ENCODE measurements at regions not wholly inside any gene's neighbourhood (a gene's known extent, or its start where the extent isn't known, plus 50 kb on each side); places are given as distances from the start of the nearest gene placed in this dataset.
"Not testable (repeated sequence)": the region's sequence is repeated elsewhere in the genome, so short reads cannot be mapped to it uniquely, and the experiment has no call there.

DNA sequence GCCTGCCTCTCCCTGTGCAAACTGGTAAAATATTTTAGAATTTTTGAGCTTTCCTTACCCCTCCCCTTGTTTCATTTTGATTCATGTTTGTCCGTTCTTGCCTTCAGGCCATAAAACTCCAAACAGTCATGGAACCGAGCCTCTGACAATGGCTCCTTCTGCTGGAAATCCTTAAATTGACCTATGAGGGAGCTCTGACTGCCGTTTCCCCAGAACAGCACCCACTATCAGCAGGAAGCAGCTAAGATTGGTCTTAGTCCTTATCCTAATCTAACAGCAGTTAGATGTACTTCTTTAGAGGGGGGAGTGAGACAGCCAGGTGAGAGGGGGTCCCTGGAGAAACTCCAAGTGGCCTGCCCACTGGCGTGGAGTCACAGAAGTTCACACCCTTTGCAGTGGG, 106.7 kb downstream of the FAM174A start:
- TF ChIP-seq ZNF274 (IDR thresholded peaks at IDR 0.05; ENCODE audit: low read depth, low read length), result no peak
- H3K4me3 ChIP-seq (ENCODE audit: low read length), result no peak overlapping the region

DNA sequence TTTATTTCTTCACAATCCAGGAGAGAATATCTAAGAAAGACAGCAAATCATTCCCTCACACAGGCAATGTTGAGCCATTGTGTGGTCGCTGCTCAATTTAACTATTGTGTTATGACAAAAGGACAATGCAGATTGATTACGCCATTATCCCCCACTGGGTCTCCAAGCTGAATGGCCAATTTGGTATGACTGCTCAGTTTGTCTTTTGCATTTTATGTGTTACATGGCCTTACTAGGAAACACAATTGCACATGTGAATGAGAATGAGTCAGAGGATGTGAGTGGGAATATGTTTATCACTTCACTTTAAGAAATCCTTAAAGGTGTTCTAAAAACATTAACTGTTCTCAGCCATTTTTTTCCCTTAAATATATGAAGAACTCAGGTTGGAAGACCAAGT, 108.3 kb downstream of the FAM174A start:
- TF ChIP-seq ZNF274 (IDR thresholded peaks at IDR 0.05; ENCODE audit: low read depth, low read length), result no peak

DNA sequence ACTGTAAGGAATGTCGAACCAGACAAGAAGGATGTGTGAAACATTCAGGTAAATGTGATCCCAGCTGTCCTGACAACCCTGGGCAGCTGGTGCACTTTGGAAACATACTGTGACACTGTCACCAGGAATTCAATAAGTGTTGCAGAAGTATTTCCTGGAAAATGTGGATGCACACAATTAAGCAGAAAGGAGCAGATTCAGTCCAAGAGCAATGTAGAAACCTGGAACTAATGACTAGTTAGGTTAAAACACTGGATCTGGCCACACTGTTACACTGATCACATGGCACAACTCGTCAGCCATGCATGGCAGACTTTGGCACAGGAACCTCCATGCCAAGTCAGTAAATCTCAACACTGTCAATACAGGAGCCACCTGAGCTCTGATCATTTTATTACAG, 109.0 kb downstream of the FAM174A start:
- TF ChIP-seq ZNF274 (IDR thresholded peaks at IDR 0.05; ENCODE audit: low read depth, low read length), result no peak
- no peak overlapping the region for H3K4me3 ChIP-seq (ENCODE audit: low read length)

More for the DNA sequence above, 108.3 kb downstream of the FAM174A start:
- H3K4me3 ChIP-seq (ENCODE audit: low read length), result no peak overlapping the region

- no peak for TF ChIP-seq ZNF274 (IDR thresholded peaks at IDR 0.05; ENCODE audit: low read depth, low read length)
These were observed 109.6 kb downstream of the FAM174A start for GRCh38 chr5:100644776-100645175.

DNA sequence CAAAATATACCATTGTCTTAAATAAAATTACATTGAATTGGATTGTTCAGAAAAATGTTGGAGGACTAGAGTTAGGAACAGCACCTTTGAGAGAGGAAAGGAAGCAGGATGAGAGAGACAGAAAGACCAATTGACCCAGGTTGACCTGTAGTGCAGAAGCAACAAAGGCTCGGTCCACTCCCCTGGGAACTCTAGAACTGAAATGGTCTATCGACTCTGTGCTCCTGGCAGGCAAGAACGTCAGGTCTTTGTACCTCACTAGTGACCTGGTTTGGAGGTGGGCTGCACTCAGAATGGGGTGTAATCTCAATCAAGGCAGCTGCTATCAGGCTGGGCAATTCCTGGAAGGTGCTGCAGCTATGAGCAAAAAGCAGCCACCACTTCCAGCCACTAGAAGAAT, 110.8 kb downstream of the FAM174A start:
- TF ChIP-seq ZNF274 (IDR thresholded peaks at IDR 0.05; ENCODE audit: low read depth, low read length), result no peak
- no peak overlapping the region for H3K4me3 ChIP-seq (ENCODE audit: low read length)

More at GRCh38 chr5:100644776-100645175, 109.6 kb downstream of the FAM174A start:
- H3K4me3 ChIP-seq (ENCODE audit: low read length), result no peak overlapping the region

- H3K4me3 ChIP-seq (ENCODE audit: low read length), result no peak overlapping the region
- no peak for TF ChIP-seq ZNF274 (IDR thresholded peaks at IDR 0.05; ENCODE audit: low read depth, low read length)
These were observed 111.5 kb downstream of the FAM174A start for GRCh38 chr5:100646691-100647090.

- no peak for TF ChIP-seq ZNF274 (IDR thresholded peaks at IDR 0.05; ENCODE audit: low read depth, low read length)
These were observed 112.5 kb downstream of the FAM174A start for GRCh38 chr5:100647461-100648230.

GRCh38 chr5:100654895-100655294, 119.7 kb downstream of the FAM174A start:
- H3K4me3 ChIP-seq (ENCODE audit: low read length), result no peak overlapping the region
- no peak for TF ChIP-seq ZNF274 (IDR thresholded peaks at IDR 0.05; ENCODE audit: low read depth, low read length)

More at GRCh38 chr5:100647461-100648230, 112.5 kb downstream of the FAM174A start:
- peak overlapping the region; percentile 12; the same call in 1 of the 2 replicates for H3K4me3 ChIP-seq (ENCODE audit: low read length)

GRCh38 chr5:100656771-100657170, 121.6 kb downstream of the FAM174A start:
- not testable (repeated sequence) for H3K4me3 ChIP-seq (ENCODE audit: low read length)

GRCh38 chr5:100659080-100659795, 124.1 kb downstream of the FAM174A start:
- no peak for TF ChIP-seq ZNF274 (IDR thresholded peaks at IDR 0.05; ENCODE audit: low read depth, low read length)
- H3K4me3 ChIP-seq (ENCODE audit: low read length), result no peak overlapping the region

DNA sequence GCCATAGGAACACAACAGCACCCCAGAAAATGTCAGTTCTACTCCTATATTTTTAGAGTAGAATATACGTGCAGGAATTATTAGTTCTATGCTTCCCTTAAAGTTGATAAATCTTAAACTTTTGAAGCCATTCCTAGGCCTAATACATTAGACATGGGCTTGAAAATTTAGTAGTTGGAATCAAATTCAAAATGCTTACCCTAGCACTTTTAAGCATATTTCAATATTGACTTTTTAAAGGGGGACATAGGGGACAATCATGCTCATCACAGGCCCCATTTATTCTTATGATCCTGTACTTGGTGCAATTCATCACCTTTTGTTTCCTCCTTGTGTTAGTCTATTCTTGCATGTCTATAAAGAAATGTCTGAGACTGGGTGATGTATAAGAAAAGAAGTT, 129.0 kb downstream of the FAM174A start:
- TF ChIP-seq ZNF274 (IDR thresholded peaks at IDR 0.05; ENCODE audit: low read depth, low read length), result no peak
- no peak overlapping the region for H3K4me3 ChIP-seq (ENCODE audit: low read length)

DNA sequence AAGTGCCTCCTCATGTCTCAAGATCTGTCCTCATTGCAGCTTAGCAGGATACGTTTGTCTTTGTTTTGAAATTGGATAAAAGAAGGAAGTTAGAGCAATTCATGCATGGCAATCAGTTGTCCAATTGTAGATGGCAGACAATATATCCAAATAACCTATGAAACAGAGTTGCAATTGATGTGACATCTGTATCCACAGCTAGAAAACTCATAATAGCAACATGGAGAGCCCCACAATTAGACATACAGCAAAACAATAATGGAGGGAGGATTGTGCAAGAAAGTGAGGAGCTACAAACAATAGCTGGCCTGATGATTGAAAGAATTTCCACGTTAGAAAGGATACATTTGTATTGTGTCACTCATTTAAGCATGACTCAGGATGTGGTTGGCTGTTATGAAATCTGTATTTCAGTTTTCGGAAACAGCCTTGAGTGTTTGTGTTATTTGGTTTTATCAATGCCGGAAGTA, 132.0 kb downstream of the FAM174A start:
- no peak overlapping the region for H3K4me3 ChIP-seq (ENCODE audit: low read length)
- TF ChIP-seq ZNF274 (IDR thresholded peaks at IDR 0.05; ENCODE audit: low read depth, low read length), result no peak

DNA sequence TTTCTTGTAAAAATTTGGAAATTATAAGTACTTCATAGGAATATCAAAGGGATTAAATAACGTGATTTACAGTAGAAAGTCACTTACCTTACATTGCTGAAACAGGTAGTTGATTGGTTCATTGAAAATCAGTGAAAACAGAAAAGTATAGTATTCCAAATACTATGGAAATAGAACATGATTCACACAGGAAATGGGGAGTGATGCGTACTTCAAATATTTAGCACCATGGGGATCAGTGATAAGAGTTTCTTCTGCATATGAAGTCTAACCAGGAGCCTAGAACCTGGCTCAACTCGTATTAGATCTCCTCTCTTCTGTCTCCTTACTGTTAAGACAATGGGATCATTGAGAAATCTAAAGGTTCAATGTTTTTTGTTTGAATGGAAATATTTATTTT, 133.3 kb downstream of the FAM174A start:
- TF ChIP-seq ZNF274 (IDR thresholded peaks at IDR 0.05; ENCODE audit: low read depth, low read length), result no peak
- H3K4me3 ChIP-seq (ENCODE audit: low read length), result no peak overlapping the region

- TF ChIP-seq ZNF274 (IDR thresholded peaks at IDR 0.05; ENCODE audit: low read depth, low read length), result no peak
- H3K4me3 ChIP-seq (ENCODE audit: low read length), result no peak overlapping the region
These were observed 141.8 kb downstream of the FAM174A start for GRCh38 chr5:100676817-100677631.

Measured in GM08714 (cell line).